Dendritic cell treated with granulocyte-macrophage colony-stimulating factor and Interleukin-4, amounts not matched to agents 40 ng/mL and 50 ng/mL, for 4 days (primary cell): ENCODE measurements at regions not wholly inside any gene's neighbourhood (a gene's known extent, or its start where the extent isn't known, plus 50 kb on each side); places are given as distances from the start of the nearest gene placed in this dataset.

Experiments
- H3K27ac Mint-ChIP-seq: one replicate; pipeline ENCODE4 v1.8.0; 2022; ENCODE audit warnings: mild to moderate bottlenecking, mixed read lengths
- H3K27me3 Mint-ChIP-seq: one replicate; pipeline ENCODE4 v1.8.0; 2022; ENCODE audit warnings: mild to moderate bottlenecking, mixed read lengths
- H3K36me3 Mint-ChIP-seq: one replicate; pipeline ENCODE4 v1.8.0; 2022; ENCODE audit warnings: low read depth, mixed read lengths
- H3K4me1 Mint-ChIP-seq: one replicate; pipeline ENCODE4 v1.8.0; 2022; ENCODE audit warnings: low read depth, mixed read lengths
- H3K4me3 Mint-ChIP-seq: one replicate; pipeline ENCODE4 v1.8.0; 2022; ENCODE audit warnings: mild to moderate bottlenecking, moderate library complexity, mixed read lengths
- H3K9me3 Mint-ChIP-seq: one replicate; pipeline ENCODE4 v1.8.0; 2022; ENCODE audit warnings: mixed read lengths
- intact Hi-C: fragments of 100-400 bp; cut with micrococcal nuclease; formaldehyde crosslinking; loops from one replicate; pipeline ENCODE4 v1.15.0; 2022

DNA sequence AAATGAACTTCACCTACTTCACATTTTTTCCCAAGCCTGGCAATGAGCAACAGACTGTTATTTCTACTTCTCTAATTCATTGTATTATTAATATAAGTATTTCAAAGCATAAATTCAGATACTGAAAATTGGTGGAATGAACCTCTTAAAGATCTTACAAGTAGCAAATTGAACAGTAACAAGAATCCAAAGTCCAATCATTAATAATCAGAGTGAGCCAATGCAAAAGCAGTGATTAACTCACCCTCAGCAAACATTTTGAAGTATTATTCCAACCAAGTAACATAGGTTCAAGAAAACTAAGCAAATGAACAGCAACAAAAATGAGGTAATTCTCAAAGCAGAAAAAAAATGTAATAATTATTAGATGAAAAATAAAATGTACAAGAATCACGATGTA is 288.1 kb upstream of the ZC3H15 start:
- no peaks in the 10 kb centered on the region for H3K27me3 Mint-ChIP-seq
- intact Hi-C loops, result no loop called here
- H3K36me3 Mint-ChIP-seq, result no peaks in the 10 kb centered on the region
- no peaks in the 10 kb centered on the region for H3K9me3 Mint-ChIP-seq
- no peak overlapping the region for H3K4me3 Mint-ChIP-seq
- H3K27ac Mint-ChIP-seq, result no peak overlapping the region
- H3K4me1 Mint-ChIP-seq, result no peaks in the 10 kb centered on the region

DNA sequence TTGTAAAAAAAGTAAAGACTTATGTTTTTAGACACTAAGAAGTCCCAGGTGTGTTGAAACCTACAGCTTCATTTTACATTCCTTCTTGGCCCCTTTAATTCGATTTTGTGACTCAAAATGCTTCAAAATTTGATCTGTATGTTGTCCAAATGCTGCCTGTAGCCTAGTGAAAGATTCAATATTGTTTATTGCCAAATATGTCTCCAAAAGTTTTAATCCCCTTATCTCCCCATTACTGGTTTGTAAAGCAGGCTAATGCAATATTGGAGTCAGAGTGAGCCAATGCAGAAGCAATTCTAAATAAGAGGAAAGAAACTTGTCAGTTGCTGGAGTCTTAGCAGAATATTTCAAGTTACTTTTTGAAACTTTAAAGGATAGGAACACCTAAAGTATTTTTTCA is 287.0 kb upstream of the ZC3H15 start:
- no peaks in the 10 kb centered on the region for H3K9me3 Mint-ChIP-seq
- H3K36me3 Mint-ChIP-seq, result no peaks in the 10 kb centered on the region
- H3K27me3 Mint-ChIP-seq, result no peaks in the 10 kb centered on the region
- H3K27ac Mint-ChIP-seq, result no peak overlapping the region
- no peaks in the 10 kb centered on the region for H3K4me1 Mint-ChIP-seq
- intact Hi-C loops, result no loop called here
- no peak overlapping the region for H3K4me3 Mint-ChIP-seq

DNA sequence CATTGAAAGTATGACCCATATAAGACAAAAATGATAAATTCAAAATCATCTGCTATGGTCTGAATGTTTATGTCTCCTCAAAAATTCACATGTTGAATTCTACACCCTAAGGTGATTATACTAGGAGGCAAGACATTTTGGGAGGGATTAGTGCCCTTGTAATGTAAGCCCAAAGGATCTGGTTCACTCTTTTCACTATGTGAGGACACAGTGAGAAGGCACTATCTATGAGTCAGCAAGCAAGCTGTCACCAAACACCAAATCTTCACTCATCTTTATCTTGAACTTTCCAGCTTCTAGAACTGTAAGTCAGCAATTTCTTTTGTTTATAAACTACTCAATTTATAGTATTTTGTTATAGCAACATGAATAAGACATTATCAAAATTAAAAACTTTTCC is 284.7 kb upstream of the ZC3H15 start:
- Mint-ChIP-seq H3K4me3 (no peak overlapping the region), H3K36me3 (no peaks in the 10 kb centered on the region), H3K4me1 (peaks cover 4% of the 10 kb centered on the region), H3K27me3 (no peaks in the 10 kb centered on the region), H3K9me3 (no peaks in the 10 kb centered on the region), H3K27ac (no peak overlapping the region)
- intact Hi-C loops, result no loop called here

DNA sequence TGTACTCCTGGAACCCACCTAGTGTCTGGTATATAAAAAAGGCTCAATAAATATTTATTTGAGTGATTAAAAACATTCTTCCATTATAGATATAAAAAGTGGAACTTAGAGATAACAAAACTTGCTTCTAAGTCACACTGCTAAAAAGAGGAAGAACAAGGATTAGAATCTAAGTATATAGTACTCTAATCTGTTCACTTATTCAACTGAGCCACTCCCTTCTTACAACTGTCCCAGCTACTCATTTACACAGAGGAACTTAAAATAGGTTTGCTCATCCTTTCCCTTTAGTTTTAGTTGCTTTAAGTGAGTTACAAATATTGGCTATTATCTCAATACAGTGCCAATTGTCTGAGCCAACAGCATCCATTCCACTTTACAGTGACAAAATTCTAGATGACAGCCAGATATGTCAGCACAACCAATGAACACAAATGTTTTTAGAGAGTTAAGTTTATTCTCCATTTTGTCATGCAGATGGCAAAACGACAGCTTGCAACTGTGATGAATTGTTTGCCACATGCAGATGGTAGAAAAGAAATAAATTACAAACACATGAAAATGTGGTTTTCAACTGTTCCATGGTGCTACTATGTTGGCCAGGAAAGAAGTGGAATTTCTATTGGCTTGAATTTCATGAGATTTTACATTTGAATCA is 280.7 kb upstream of the ZC3H15 start:
- H3K9me3 Mint-ChIP-seq, result no peaks in the 10 kb centered on the region
- H3K4me1 Mint-ChIP-seq, result peaks cover 4% of the 10 kb centered on the region
- no peak overlapping the region for H3K4me3 Mint-ChIP-seq
- H3K27me3 Mint-ChIP-seq, result no peaks in the 10 kb centered on the region
- H3K27ac Mint-ChIP-seq, result no peak overlapping the region
- no peaks in the 10 kb centered on the region for H3K36me3 Mint-ChIP-seq
- intact Hi-C loops, result no loop called here

DNA sequence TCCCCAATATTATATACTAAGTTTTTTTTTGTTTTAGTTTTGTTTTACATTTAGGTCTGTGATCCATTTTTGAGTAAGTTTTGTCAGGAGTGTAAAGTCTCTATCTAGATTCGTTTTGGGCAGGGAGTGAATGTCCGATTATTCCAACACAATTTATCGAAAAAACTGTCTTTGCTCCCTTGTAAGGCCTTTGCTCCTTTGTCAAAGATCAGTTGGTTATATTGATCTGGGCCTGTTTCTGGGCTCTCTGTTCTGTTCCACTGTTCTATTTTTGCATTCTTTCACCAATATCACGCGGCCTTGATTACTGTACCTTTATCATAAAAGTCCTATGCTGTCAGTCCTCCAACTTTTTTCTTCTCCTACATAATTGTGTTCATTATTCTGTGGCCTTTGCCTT is 276.5 kb upstream of the ZC3H15 start:
- Mint-ChIP-seq H3K4me1 (peaks cover 4% of the 10 kb centered on the region), H3K9me3 (peaks cover 11% of the 10 kb centered on the region), H3K36me3 (no peaks in the 10 kb centered on the region), H3K4me3 (no peak overlapping the region), H3K27me3 (no peaks in the 10 kb centered on the region), H3K27ac (no peak overlapping the region)
- intact Hi-C loops, result no loop called here

DNA sequence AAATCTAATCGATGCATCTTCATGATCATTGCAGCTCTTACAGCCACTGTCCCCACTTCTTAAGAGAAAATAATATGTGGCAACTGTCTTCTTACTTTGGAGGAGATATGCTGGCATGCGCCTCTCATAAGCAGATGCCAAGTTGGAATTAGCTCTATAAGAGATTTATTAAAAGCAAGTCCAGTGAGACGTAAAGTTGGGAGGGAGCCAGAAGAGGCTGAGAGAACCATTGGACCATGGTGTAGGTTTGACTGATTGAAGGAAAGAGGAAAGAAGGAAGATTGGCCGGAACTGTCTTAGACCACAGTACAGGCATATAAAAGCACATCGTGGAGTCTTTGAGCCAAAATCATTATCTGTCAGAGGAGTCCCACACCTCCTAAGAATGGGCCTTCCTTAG is 265.7 kb upstream of the ZC3H15 start:
- Mint-ChIP-seq H3K27ac (no peak overlapping the region), H3K9me3 (peaks cover 29% of the 10 kb centered on the region), H3K4me3 (no peak overlapping the region), H3K27me3 (no peaks in the 10 kb centered on the region), H3K4me1 (no peaks in the 10 kb centered on the region), H3K36me3 (no peaks in the 10 kb centered on the region)
- intact Hi-C loops, result no loop called here

DNA sequence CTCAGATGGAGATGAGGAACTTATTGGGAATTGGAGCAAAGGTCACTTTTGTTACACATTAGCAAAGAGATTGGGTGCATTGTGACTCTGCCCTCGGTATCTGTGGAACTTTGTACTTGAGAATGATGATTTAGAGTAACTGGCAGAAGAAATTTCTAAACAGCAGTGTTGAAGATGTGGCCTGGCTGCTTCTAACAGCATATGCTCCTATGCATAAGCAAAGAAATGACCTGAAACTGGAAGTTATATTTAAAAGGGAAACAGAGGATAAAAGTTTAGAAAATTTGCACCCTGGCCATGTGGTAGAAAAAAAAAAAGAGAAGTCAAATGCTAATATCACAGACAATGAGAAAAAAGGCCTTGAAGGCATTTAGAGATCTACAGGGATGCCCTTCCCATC is 256.8 kb upstream of the ZC3H15 start:
- Mint-ChIP-seq H3K27ac (no peak overlapping the region), H3K27me3 (no peaks in the 10 kb centered on the region), H3K9me3 (peaks cover 85% of the 10 kb centered on the region), H3K4me1 (no peaks in the 10 kb centered on the region), H3K36me3 (no peaks in the 10 kb centered on the region), H3K4me3 (no peak overlapping the region)
- intact Hi-C loops, result no loop called here

DNA sequence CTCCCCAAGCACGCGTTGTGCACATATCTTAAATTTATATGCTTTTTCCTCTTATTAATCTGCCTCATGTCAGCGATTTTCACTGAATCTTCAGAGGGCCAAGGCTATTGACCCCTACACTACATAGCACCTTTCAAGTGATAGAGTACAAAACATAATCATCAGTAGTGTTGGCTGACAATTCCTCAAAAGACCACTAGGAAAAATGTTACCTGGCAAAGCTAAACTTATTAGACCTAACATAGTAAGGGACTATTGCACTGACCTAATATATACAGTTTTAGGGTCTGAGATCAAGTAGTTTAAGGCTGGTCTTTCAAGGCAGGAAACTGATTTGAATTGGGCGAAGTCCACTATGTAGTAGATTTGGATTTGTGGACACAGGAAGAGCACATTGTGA is 244.2 kb upstream of the ZC3H15 start:
- Mint-ChIP-seq H3K36me3 (no peaks in the 10 kb centered on the region), H3K4me3 (no peak overlapping the region)
- intact Hi-C loops, result no loop called here

DNA sequence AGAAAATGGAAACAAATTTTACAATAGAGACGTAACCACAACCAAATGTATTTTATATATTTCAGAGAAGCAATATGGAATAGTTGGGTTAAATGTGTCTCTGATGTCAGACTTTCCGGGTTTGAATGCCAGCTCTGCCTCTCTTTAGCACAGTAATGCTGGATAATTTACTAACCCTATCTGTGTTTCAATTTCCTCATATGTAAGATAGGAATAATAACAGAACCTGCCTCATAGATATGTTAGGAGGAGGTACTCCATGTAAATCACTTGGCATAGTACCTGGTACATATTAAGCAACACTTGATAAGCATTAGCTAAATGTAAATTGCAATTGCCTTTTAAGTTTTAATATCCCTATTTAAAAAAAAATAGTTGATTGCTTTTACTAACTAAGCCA is 231.3 kb upstream of the ZC3H15 start:
- H3K36me3 Mint-ChIP-seq, result no peaks in the 10 kb centered on the region
- no peak overlapping the region for H3K27ac Mint-ChIP-seq
- intact Hi-C loops, result loop anchor here (10.0 kb wide), 1 partner anchor 970 kb away; no protein-coding TSS in a partner anchor
- H3K4me1 Mint-ChIP-seq, result no peaks in the 10 kb centered on the region
- no peak overlapping the region for H3K4me3 Mint-ChIP-seq
- H3K9me3 Mint-ChIP-seq, result no peaks in the 10 kb centered on the region
- no peaks in the 10 kb centered on the region for H3K27me3 Mint-ChIP-seq

More for the DNA sequence above, 244.2 kb upstream of the ZC3H15 start:
- Mint-ChIP-seq H3K9me3 (peaks cover 37% of the 10 kb centered on the region), H3K27me3 (no peaks in the 10 kb centered on the region), H3K27ac (no peak overlapping the region), H3K4me1 (no peaks in the 10 kb centered on the region)

DNA sequence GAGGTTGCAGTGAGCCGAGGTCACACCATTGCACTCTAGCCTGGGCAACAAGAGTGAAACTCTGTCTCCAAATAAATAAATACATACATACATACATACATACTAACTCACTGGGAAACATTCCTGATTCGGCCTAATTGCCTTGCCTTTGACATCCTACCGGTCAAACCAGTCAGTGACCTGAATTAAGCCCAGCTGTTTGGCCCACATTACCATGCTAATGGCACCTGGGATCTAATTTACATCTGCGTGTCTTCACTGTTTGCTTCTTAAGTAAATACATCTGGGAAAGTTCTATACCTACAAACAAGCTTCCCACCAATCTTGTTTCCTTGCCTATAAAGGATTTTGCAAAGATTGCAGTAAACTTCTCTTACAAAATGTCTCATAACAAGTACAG is 230.2 kb upstream of the ZC3H15 start:
- Mint-ChIP-seq H3K4me1 (no peaks in the 10 kb centered on the region), H3K27me3 (no peaks in the 10 kb centered on the region), H3K4me3 (no peak overlapping the region), H3K36me3 (no peaks in the 10 kb centered on the region), H3K9me3 (no peaks in the 10 kb centered on the region), H3K27ac (no peak overlapping the region)
- intact Hi-C loops, result loop anchor here (10.0 kb wide), 1 partner anchor 971 kb away; no protein-coding TSS in a partner anchor

DNA sequence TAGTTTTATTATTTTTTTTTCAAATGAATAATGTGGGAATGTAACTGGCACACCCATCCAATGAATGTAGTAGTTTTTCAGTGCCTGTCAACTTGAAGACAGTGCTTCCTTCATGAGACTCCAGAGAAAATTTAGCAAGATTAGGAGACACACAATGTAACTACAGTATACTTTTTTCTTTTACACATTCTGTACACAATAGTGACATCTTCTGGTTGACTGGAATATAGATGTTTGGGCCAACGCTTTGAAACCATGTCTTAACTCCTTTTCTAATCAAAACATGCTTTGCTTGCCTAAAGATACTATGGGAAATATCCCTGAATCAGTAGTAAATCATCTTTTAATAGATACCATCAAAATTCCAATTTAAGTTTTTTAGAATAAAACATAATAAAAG is 229.5 kb upstream of the ZC3H15 start:
- intact Hi-C loops, result loop anchor here (10.0 kb wide), 1 partner anchor 972 kb away; no protein-coding TSS in a partner anchor
- H3K27ac Mint-ChIP-seq, result no peak overlapping the region
- no peak overlapping the region for H3K4me3 Mint-ChIP-seq
- no peaks in the 10 kb centered on the region for H3K27me3 Mint-ChIP-seq
- H3K36me3 Mint-ChIP-seq, result no peaks in the 10 kb centered on the region
- no peaks in the 10 kb centered on the region for H3K4me1 Mint-ChIP-seq
- no peaks in the 10 kb centered on the region for H3K9me3 Mint-ChIP-seq

DNA sequence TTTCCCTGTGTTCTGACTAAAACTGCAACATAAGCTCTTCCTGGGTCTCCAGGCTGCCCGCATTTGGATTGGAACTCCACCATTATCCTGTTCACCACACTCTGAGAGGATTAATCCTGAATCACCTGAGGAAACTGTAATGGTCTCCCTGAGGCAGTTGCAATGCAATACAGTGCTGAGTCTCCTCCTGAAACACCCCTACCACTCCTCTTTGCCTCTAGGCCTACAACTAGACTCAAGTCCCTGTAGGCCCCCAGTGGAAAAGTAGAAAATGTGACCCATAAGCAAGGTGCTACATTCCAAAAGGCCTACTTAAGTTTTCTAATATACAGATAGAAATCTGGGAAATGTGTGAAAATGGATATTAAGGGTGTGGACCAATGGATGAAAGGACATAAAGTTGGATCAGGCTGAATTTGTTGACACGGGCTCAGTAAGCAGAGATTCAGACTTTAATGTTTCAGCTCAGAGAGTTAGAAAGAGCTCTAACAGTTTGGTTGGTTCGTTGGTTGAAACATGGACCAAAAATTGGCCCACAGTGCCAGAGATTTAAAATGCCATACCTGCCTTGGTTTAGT is 222.3 kb upstream of the ZC3H15 start:
- H3K4me1 Mint-ChIP-seq, result no peaks in the 10 kb centered on the region
- intact Hi-C loops, result no loop called here
- H3K27ac Mint-ChIP-seq, result no peak overlapping the region
- H3K36me3 Mint-ChIP-seq, result no peaks in the 10 kb centered on the region
- H3K9me3 Mint-ChIP-seq, result peaks cover 25% of the 10 kb centered on the region
- no peak overlapping the region for H3K4me3 Mint-ChIP-seq
- H3K27me3 Mint-ChIP-seq, result no peaks in the 10 kb centered on the region

DNA sequence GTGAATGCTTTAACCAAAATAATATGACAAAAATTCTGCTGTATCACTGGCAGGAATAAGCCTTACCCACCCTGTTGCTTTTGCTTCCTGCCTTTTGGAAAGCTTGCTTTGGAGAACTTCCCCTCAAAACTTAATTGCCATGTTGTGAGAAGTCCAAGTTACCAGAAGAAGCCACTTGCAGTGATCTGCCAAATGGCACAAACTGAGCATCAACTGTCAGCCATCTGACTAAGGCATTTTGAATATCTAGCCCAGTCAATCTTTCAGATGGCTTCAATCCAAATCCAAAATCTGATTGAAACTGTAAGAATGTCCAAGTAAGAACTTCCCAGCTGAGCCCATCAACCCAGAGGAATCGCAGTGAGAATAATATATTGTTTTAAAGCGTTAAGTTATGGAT is 216.5 kb upstream of the ZC3H15 start:
- Mint-ChIP-seq H3K36me3 (no peaks in the 10 kb centered on the region), H3K9me3 (peaks cover 40% of the 10 kb centered on the region), H3K27ac (no peak overlapping the region), H3K4me1 (no peaks in the 10 kb centered on the region), H3K27me3 (no peaks in the 10 kb centered on the region), H3K4me3 (no peak overlapping the region)
- intact Hi-C loops, result no loop called here

DNA sequence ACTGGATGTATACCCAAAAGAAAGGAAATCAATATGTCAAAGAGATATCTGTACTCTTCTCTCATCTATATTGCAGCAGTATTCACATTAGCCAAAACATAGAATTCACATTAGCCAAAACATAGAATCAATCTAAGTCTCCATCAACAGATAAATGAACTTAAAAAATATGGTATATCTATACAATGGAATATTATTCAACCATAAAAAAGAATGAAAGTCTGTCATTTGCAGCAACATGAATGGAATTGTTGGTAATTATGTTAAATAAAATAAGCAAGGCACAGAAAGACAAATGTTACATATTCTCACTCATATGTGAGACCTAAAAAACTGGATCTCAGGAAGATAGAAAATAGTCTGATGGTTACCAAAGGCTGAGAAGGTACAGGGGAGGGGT is 212.1 kb upstream of the ZC3H15 start:
- Mint-ChIP-seq H3K4me3 (no peak overlapping the region), H3K27me3 (no peaks in the 10 kb centered on the region), H3K36me3 (no peaks in the 10 kb centered on the region), H3K4me1 (no peaks in the 10 kb centered on the region), H3K9me3 (peaks cover 14% of the 10 kb centered on the region), H3K27ac (no peak overlapping the region)
- intact Hi-C loops, result no loop called here
